Skeletal muscle cell (primary cell): ENCODE measurements at regions not wholly inside any gene's neighbourhood (a gene's known extent, or its start where the extent isn't known, plus 50 kb on each side); places are given as distances from the start of the nearest gene placed in this dataset.

Source experiments
- DNase-seq: peaks from one replicate; pipeline ENCODE4 v3.0.0-alpha.2; 2010; ENCODE audit warnings: low read depth
- H3K4me3 ChIP-seq: 2 replicates; pipeline ENCODE4 v1.5.1; 2011; ENCODE audit warnings: low read depth, mild to moderate bottlenecking, control low read depth, low read length, moderate library complexity

- no peak for DNase-seq
- H3K4me3 ChIP-seq, result no peak overlapping the region
Observed at GRCh38 chr10:113449006-113449695, 103.7 kb upstream of the HABP2 start.

DNA sequence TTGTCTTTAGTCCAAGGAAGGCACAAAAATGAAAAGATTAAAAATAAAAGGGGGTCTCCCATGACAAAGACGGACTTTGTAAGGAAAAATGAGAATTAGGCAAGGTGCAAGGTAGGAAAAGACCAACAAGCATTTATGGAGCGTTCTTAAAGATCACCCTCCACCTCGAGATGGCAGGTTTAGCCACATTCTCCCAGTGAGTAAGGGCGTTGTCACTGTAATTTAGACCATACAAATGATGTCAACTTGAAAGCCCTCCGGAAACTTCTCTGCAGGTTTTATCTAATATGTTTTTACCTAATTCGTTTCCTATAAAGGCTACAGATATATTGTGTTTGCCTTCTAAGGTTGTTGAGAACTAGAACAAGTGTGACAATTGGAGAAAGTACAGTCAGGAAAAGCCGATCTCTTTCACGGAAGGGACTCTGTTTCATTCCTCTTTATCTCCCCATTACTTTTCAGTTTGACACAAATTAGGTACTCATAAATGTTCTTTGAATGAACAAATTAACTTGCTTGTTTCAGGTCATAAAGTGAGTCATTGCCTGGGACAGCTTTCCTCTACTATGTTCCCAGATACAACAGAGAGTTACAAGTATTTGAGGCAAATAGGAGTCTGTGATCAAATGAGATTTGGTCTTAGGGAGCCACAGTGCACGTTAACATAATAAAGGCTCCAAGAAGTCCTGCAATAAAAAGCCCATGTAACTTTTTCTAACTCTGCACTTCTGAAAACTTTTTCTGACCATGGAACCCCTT, 102.6 kb upstream of the HABP2 start:
- no peak overlapping the region for H3K4me3 ChIP-seq
- DNase-seq, result no peak

GRCh38 chr10:113450906-113451305, 101.9 kb upstream of the HABP2 start:
- no peak for DNase-seq
- H3K4me3 ChIP-seq, result no peak overlapping the region

- DNase-seq, result no peak
- H3K4me3 ChIP-seq, result no peak overlapping the region
Observed at GRCh38 chr10:113452146-113452845, 100.6 kb upstream of the HABP2 start.

DNA sequence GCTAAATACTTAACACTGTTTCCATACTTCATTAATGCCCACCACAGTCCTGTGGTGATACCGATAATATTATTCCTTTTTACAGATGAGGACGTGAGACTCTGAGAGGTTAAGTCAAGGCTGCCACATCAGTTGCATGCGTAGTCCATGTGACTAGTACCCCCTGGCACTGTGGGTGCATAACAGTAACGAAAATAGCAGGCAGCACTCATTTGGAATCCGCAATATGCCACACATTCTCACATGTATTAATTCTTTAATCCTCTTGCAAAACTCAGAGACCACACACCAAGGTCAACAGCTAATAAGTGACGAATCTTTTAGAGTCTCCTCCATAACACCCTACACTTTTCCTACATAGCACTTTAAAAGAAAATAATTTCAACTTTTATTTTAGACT, 99.5 kb upstream of the HABP2 start:
- DNase-seq, result no peak

DNA sequence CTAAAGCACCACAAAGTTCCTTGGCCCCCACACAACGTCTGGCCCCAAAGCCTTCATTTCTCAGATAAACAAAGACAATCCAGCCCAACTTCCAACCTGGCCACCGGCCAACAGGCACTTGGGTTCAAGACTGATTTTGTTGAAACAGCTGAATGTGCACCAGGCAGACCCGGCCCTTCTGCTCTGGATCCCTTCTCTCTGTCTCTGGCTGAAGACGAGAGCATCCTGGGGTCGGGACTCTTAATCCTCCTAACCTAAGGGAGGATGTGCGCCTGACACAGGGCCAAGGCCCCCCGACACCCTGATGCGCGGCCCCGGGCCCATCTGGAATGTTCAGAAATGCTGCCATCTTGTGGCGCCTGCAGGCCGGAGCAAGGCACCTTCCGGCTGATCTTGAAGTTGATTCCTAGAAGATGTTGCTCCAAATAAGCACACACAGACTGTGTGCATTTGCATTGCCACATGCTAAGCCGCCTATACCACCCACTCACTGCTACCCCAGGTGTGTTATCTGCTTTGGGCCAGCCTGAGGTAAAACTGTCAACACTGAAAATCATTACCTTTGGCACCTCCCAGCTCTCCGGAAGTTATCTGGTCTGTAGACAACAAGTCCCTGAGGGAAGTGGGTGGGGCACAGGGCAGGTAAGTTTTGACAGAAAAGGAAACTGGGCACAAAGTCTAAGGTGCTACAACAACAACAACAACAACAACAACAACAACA, 98.4 kb upstream of the HABP2 start:
- DNase-seq, result no peak
- H3K4me3 ChIP-seq, result no peak overlapping the region

More for the DNA sequence above, 99.5 kb upstream of the HABP2 start:
- H3K4me3 ChIP-seq, result no peak overlapping the region

- no peak for DNase-seq
- no peak overlapping the region for H3K4me3 ChIP-seq
Observed at GRCh38 chr10:113455947-113456346, 96.9 kb upstream of the HABP2 start.

DNA sequence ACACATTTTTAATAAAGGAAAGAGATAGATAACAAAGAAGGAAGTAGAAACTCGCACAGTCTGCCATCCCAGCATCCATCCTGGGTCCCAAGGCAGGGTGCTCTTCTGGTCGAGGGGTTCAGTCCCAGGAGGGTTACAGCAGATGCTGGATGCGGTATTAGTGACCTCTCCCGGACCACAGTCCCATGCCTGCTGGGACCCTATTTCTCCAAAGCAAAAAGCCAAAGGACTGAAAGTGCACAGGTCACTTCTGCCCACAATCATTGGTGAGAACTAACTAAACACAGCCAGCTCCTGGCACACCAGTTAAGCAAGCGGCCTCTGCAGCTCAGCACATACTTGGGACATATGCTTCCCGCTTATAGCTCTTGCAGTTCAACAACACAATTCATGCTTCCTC, 96.1 kb upstream of the HABP2 start:
- H3K4me3 ChIP-seq, result no peak overlapping the region
- DNase-seq, result no peak

GRCh38 chr10:113457408-113457807, 95.4 kb upstream of the HABP2 start:
- H3K4me3 ChIP-seq, result no peak overlapping the region
- no peak for DNase-seq

DNA sequence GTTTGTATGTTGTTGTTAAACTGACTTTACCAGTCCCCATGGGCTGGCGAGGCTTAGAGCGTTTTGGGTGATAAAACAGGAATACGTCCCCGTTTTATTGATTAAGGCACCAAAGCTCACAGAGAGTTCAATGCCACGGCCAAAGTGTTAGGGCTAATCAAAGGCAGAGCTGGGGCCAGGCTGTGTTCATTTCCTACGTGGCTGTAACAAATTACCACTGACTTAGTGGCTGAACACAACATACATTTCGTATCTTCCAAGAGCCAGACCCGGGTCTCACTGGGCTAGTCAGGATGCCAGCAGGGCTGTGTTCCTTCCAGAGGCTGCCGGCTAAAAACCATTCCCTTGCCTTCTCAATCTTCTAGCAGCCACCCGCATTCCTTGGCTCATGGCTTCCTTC, 94.4 kb upstream of the HABP2 start:
- DNase-seq, result no peak
- no peak overlapping the region for H3K4me3 ChIP-seq

DNA sequence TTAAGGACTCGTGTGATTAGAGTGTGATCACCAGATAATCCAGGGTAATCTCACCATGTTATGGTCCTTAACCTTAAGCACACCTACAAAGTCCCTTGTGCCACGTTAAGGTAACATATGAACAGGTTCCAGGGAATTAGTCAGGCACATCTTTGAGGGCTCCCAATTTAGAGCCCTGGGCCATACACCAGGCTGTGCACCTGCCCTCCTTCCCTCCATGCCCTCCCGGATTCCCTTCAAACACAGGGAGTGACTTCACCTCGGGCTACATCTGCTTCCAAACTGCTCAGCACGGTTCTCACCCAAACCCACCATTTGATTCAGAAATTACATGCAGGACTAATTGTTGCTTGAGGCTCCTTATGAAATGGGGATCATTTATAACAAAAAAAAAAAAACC, 93.9 kb upstream of the HABP2 start:
- H3K4me3 ChIP-seq, result no peak overlapping the region
- no peak for DNase-seq

DNA sequence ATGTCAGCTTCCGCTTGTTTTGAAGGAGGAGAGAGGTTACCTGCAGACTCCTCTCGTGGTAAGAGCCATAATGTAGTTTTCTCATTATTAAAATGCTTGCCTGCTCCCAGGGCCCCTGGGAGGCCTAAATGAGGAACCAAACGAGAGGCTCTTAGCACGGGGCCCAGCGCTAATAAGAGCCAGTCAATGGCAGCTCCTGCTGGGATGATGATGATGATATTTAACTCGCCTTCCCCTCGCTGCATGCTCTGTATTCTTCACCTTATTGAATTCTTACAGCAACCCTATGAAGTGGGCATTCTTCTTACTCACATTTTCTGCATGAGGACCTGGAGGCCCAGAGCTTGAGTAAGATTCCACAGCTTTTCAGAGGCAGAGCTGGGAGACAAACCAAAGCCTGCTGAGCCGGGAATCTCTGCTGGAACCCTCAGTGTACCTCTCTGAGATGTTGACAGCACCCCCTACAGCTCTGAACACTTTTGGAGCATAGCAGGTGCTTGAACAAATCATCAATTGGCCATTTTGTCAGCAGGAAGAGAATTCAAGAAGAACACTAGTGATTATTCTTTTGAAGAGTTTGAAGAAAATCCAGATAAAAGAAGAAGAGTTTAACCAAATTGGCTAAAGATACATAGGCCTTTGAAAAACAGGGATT, 93.1 kb upstream of the HABP2 start:
- no peak for DNase-seq
- H3K4me3 ChIP-seq, result no peak overlapping the region

- H3K4me3 ChIP-seq, result no peak overlapping the region
- DNase-seq, result no peak
Observed at GRCh38 chr10:113463083-113463482, 89.8 kb upstream of the HABP2 start.

DNA sequence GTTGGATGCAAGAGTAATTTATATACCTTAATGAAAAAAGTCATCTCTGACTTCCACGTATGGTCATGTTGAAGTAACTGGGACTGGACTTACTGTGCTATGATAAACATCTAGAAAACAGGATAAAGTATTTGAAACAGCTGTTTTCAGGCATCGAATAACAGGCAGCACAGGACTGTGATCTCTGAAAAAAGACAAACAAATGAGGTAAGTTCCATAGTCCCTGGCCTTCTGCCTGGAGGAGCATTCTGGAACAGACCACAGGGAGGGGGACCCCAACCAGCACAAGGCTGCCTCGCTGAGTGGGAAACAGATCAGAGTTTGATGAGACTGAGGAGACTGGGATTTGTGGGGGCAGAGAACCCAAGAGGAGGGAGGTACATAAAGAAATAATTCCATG, 89.1 kb upstream of the HABP2 start:
- DNase-seq, result no peak
- no peak overlapping the region for H3K4me3 ChIP-seq

DNA sequence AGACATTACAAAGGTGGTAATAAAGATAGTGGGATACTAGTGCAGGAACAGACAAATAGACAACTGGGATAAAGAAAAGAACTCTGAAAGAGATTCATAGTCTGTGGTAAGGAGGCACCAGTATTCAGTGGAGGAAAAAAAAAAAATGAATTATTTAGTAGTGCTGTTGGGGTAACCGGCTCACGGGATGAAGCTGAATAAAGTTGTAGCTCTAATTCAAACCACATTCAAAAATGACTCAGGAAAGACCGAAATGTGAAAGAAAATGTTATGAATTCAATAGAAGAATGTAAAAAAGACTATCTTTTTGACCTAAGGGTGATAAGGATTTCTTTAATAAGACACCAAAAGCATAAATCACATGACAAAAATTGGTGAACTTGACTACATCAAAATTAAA, 83.1 kb upstream of the HABP2 start:
- H3K4me3 ChIP-seq, result no peak overlapping the region
- no peak for DNase-seq

DNA sequence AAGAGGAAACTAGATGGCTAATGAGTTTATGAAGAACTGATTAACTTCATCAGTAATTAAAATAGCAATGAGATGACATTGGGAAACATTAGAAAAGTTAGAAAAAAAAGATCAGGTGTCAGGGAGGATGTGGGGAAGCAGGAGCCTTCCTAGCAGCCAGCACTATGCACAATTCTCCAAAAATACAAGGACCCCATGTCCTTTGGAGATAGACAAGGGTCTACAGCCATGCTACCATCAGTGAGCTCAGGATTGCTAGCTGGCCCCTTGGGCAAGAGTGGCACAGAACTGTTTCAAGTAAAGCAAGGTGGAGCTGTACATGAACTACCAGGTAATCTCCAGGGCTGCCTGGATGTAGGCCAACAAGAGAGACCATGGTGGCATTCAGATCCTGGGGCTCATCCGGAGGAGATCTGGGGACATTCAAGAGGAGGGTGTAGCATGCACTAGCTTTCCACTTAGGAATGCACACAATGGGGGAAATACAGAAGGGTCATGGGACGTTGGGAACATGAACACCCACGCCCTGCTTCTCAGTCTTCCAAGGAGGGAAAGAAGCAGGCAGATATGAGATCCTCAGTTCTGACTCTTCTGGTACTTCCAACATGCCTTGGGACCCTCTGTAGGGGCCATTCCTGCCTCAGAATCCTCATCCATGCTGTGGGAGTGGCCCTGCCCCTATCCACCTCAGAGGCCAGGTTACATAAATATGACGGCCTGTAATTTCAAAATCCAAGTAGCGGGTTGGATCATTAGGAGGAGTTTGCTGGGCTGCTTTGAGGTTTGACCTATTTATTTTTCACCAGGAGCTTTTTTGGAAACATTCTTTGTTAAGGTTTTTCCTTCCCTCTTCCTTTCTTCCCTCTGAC, 82.2 kb upstream of the HABP2 start:
- no peak for DNase-seq
- H3K4me3 ChIP-seq, result no peak overlapping the region

GRCh38 chr10:113471241-113471996, 81.4 kb upstream of the HABP2 start:
- H3K4me3 ChIP-seq, result no peak overlapping the region
- no peak for DNase-seq

GRCh38 chr10:113473011-113473410, 79.8 kb upstream of the HABP2 start:
- H3K4me3 ChIP-seq, result no peak overlapping the region
- no peak for DNase-seq
